Medulla oblongata (tissue), 1 donor: ENCODE measurements at regions not wholly inside any gene's neighbourhood (a gene's known extent, or its start where the extent isn't known, plus 50 kb on each side); places are given as distances from the start of the nearest gene placed in this dataset.

Experiments used
- DNase-seq: peaks from one replicate; pipeline ENCODE4 v3.0.0-alpha.2; 2015; ENCODE audit errors: extremely low spot score

GRCh38 chr2:147364597-147364996 lies 480.2 kb upstream of the ACVR2A start:
- DNase-seq, result no peak

DNA sequence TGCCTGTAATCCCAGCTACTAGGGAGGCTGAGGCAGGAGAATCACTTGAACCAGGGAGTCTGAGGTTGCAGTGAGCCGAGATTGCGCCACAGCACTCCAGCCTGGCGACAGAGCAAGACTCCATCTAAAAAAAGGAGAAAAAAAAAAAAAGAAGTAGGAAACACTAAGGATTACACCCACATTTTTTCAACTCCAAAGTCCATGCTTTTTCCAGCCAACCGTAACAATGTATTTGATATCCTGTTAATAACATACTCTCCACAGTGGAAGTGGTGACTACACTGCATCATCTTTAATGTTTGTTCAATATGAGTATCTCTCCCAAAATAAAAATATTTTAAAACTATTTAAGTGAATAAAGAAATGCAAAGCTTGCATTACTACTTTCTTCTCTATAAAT lies 481.6 kb upstream of the ACVR2A start:
- no peak for DNase-seq

GRCh38 chr2:147358375-147358774 lies 486.5 kb upstream of the ACVR2A start:
- no peak for DNase-seq

DNA sequence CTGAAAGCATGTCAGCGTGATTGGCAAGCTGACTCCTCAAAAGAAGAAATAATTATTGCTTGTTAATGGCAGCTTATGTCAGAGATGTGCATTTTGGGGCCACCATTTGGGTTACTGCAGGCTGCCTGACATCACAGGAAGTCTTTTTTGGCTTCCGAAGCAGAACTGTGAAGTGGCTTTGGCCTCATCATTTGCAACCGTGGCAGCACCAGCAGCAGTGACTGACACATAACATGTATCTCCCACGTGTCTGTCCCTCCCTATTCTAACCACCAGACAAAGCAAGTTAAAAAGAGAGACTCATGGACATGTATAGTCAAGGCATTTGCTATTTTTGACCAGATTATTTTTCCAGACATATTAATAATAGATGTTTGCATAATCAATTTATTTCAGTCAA lies 488.7 kb upstream of the ACVR2A start:
- DNase-seq, result no peak

GRCh38 chr2:147355706-147356105 lies 489.1 kb upstream of the ACVR2A start:
- no peak for DNase-seq

DNA sequence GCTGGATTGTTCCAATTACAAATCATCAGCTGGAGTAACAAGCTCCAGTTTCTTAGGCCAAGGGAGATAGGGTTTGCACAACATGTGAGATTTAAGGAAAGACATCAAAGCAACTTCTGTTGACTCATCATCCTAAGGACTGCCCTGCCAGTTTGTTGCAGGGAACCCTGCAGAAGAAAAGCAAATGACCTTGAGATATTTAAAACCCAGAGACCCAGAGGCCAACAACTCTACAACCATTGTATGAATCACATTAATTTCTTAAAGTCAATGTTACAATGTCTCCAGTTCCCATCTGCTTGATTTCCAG lies 491.8 kb upstream of the ACVR2A start:
- DNase-seq, result no peak

GRCh38 chr2:147352264-147353071 lies 492.4 kb upstream of the ACVR2A start:
- no peak for DNase-seq

DNA sequence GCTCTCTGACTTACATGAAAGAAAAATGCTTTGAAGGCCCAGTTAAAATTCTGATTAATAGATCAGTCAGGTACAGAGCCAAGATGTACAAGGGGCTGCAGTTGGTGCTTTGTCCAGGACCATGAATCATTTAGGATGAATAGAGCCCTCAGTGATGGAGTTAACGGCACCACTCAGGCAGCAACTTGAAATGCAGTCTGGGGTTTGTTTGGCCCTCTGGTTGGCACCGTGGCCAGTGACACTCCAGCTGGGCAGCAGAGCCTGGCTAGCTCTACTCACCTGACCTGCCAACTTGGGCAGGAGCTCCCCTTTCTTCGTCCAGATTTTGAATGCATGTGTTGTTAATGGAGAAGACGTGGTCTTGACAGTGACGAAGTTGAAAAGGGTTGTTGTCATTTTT lies 493.0 kb upstream of the ACVR2A start:
- DNase-seq, result peak; percentile 12

- no peak for DNase-seq
These were observed 495.8 kb upstream of the ACVR2A start for GRCh38 chr2:147348931-147349555.

DNA sequence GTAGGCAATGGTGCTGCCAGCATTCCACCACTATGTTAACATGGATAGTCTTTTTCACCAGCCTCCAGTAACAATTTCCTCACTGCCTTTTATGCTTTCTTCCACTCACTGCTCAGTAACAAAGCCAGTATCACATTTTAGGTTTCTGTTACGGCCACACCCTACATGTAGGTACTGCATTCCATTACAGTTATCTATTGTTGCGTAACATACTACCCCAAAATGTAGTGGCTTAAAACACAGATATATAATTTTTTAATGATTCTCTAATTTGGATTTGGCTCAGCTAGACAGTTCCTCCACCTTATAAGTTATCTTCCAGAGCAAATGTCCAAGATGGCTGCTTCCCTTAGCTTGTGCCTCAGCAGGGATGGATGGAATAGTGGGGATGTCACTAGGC lies 498.7 kb upstream of the ACVR2A start:
- DNase-seq, result no peak

- no peak for DNase-seq
These were observed 499.6 kb upstream of the ACVR2A start for GRCh38 chr2:147345246-147345645.

GRCh38 chr2:147342329-147342728 lies 502.5 kb upstream of the ACVR2A start:
- no peak for DNase-seq

DNA sequence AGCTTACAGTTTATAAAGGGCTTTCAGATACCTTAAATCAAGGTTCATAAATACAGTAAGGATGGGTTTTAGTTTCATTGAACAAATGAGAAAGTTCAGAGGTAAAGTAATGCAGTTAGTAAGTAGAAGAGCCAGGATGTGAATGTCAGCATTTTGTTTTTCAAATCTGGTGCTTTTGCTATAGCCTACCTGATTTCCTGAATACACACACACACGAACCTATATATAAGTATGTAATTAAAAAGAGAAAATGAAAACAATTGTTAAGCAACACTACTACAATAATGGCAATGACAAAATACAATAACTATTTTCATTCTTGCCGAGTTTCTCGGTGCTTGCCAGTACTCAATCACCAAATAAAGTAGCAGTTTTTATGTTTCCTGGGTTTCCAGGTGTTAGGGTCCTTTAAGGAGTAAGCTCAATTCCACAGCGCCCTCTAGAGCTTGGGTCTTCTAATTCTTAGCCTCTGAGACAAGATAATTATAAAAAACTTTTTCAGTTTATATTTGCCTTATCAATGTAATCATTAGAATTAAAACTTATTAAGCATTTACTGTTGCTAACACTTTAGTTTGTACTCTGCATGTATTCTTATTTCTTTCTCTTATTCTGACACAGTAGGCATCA lies 512.9 kb upstream of the ACVR2A start:
- peak; percentile 11 for DNase-seq

GRCh38 chr2:147330925-147331324 lies 513.9 kb upstream of the ACVR2A start:
- no peak for DNase-seq

- DNase-seq, result no peak
These were observed 517.2 kb upstream of the ACVR2A start for GRCh38 chr2:147327613-147328012.

- no peak for DNase-seq
These were observed 518.8 kb upstream of the ACVR2A start for GRCh38 chr2:147325990-147326389.

DNA sequence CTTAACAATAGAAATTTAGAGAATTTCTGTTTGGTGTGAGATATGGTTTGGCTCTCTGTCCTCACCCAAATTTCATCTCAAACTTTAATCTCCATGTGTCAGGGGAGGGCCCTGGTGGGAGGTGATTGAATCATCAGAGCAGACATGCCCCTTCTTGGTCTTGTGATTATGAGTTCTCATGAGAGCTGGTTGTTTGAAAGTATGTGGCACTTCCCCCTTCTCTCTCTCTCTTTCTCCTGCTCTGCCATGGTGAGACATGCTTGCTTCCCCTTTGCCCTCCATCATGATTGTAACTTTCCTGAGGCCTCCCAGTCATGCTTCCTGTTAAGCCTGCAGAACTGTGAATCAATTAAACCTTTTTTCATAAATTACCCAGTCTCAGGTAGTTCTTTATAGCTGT lies 524.7 kb upstream of the ACVR2A start:
- no peak for DNase-seq

DNA sequence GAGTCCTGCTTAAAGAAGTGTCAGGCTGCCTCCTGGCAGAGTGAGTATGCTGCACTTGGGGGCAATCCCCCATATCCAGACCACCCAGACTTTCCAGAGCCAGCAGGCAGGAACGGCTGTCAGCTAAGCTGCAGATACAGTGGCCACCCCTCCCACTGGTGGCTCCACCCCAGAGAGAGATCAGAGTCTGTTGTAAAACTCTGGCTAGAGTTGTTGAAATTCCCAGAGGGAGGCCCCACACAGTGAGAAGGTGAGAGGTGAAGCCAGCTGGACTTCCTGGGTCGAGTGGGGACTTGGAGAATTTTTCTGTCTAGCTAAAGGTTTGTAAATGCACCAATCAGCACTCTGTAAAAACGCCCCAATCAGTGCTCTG lies 533.8 kb upstream of the ACVR2A start:
- DNase-seq, result no peak

DNA sequence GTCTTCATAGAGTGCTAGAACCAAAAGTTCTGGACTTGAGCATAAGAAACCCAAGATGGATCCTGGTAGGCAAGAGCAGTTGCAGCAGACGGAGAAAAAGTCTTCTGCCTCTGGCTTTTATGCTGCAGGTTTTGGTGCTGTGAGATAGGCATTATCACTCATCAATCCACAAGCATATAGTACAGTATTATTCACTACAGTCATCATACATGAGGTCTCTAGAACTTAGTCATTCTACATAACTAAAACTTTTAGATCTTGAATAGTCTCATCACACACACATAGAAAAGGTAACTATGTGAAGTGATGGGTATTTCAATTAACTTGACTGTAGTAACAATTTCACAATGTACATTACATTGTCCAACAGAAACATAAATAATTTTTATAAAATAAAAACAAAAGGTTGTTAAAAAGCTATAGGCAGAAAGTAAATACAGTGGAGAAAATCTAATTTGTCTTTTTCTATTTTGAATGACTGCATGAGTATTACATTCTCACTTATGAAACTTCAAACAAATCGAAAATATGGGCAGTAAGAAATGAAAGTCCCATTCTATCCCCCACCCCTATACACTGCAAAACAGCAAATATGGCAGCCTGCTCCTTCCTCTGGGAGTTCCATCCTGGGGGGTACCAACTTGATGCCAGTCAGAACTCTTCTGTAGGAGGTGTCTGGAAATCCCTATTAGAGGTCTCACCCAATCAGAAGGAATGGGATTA lies 534.3 kb upstream of the ACVR2A start:
- DNase-seq, result no peak

- no peak for DNase-seq
These were observed 547.0 kb upstream of the ACVR2A start for GRCh38 chr2:147297820-147298219.

GRCh38 chr2:147294825-147295392 lies 549.9 kb upstream of the ACVR2A start:
- no peak for DNase-seq
